ENCODE measurements at regions not wholly inside any gene's neighbourhood (a gene's known extent, or its start where the extent isn't known, plus 50 kb on each side); places are given as distances from the start of the nearest gene placed in this dataset.

DNA sequence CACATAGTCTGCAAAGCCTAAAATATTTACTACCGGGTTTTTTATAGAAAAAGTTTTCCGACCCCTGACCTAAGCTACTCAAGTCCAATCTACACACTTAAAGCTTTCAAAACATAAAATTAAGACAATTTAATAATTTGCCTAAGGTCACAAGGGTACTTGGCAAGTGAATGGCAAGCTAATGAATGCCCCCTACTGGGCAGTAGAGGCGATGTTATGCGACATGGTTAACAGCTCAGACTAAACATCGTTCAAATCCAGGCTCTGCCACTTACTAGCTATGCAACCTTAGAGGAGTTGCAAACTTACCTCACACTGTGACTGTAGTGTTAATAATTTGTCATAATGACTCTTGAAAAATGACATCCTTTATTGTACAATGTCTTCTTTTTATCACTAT, 317.2 kb upstream of the NFIA start:
- H3K36me3 ChIP-seq = no peaks in the 10 kb centered on the region
- no peaks in the 10 kb centered on the region for H3K27me3 ChIP-seq
- H3K9me3 ChIP-seq = no peaks in the 10 kb centered on the region
- DNase-seq = no peak
- H3K4me3 ChIP-seq = no peak overlapping the region
- no peaks in the 10 kb centered on the region for H3K4me1 ChIP-seq
- TF ChIP-seq POLR2A (IDR thresholded peaks at IDR 0.05) = no peak
- TF ChIP-seq, protein P1, sequence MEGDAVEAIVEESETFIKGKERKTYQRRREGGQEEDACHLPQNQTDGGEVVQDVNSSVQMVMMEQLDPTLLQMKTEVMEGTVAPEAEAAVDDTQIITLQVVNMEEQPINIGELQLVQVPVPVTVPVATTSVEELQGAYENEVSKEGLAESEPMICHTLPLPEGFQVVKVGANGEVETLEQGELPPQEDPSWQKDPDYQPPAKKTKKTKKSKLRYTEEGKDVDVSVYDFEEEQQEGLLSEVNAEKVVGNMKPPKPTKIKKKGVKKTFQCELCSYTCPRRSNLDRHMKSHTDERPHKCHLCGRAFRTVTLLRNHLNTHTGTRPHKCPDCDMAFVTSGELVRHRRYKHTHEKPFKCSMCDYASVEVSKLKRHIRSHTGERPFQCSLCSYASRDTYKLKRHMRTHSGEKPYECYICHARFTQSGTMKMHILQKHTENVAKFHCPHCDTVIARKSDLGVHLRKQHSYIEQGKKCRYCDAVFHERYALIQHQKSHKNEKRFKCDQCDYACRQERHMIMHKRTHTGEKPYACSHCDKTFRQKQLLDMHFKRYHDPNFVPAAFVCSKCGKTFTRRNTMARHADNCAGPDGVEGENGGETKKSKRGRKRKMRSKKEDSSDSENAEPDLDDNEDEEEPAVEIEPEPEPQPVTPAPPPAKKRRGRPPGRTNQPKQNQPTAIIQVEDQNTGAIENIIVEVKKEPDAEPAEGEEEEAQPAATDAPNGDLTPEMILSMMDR (IDR thresholded peaks at IDR 0.05) = no peak
- intact Hi-C loops (cut with DNase I; ENCODE audit: low total_unique reads) = no loop called here
- no peak overlapping the region for H3K27ac ChIP-seq

DNA sequence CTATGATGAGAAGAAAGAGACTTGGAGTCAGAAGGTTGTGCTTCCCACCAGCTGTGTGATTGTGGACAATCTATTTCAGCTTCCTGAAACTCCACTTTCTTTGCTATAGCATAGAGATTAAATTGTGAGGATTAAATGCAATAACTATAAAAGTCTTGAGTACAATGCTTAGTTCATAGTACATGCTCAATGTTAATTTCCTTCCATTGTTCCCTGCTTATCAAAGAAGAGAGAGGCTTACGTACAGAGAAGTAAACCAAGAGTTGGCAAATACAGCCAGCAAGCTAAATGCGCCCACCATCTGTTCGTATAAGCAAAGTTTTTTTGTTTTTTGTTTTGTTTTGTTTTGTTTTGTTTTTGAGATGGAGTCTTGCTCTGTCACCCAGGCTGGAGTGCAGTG, 317.9 kb upstream of the NFIA start:
- no peak overlapping the region for H3K27ac ChIP-seq
- no peaks in the 10 kb centered on the region for H3K4me1 ChIP-seq
- no peaks in the 10 kb centered on the region for H3K36me3 ChIP-seq
- intact Hi-C loops (cut with DNase I; ENCODE audit: low total_unique reads) = no loop called here
- TF ChIP-seq POLR2A (IDR thresholded peaks at IDR 0.05) = no peak
- TF ChIP-seq, protein P1 (IDR thresholded peaks at IDR 0.05) = no peak
- no peak for DNase-seq
- no peak overlapping the region for H3K4me3 ChIP-seq
- H3K27me3 ChIP-seq = no peaks in the 10 kb centered on the region
- H3K9me3 ChIP-seq = no peaks in the 10 kb centered on the region

DNA sequence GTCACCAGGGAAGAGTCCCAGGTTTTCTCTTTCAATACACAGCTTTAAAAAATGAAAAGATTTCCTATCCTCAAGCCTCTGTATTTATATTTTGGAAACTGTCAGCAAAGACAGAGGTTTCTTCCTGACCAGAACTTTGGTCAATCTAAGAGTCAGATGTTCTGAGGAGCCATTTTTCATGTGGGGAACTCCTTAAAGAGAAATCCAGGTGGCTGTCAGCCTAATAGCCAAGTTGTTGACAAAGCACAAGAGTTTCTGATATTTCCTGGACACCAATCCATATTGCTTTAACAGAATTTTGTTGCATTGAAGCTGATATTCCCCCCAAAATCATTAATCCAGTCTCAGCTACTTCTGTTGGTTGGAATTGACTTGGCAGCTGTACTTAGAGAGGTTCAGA, 318.6 kb upstream of the NFIA start:
- no peaks in the 10 kb centered on the region for H3K27me3 ChIP-seq
- no peak overlapping the region for H3K27ac ChIP-seq
- no peaks in the 10 kb centered on the region for H3K9me3 ChIP-seq
- DNase-seq = no peak
- H3K36me3 ChIP-seq = no peaks in the 10 kb centered on the region
- no peak for TF ChIP-seq POLR2A (IDR thresholded peaks at IDR 0.05)
- TF ChIP-seq, protein P1 (IDR thresholded peaks at IDR 0.05) = no peak
- H3K4me1 ChIP-seq = no peaks in the 10 kb centered on the region
- no peak overlapping the region for H3K4me3 ChIP-seq
- intact Hi-C loops (cut with DNase I; ENCODE audit: low total_unique reads) = no loop called here

DNA sequence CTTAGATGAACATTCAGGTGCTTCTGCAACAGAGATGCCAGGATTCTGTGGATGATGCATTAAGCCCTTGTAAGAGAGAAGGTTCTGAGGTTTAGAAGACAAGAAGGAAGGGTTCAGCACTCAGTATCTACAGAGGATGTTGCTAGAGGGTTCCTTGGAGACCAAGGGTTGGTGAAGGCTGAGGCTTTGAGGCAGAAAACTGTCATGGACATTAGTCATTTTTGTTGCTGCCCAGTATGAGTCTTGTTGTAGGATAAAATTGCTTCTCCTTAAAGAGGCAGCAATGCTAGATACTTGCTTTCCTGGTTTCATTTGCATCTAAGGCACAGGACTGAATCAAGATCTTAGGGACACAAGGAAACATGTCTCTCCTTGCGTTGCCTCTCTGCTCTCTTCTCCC, 319.4 kb upstream of the NFIA start:
- Histone ChIP-seq H3K36me3 (no peaks in the 10 kb centered on the region), H3K4me1 (no peaks in the 10 kb centered on the region), H3K4me3 (no peak overlapping the region), H3K27me3 (no peaks in the 10 kb centered on the region), H3K9me3 (no peaks in the 10 kb centered on the region), H3K27ac (no peak overlapping the region)
- intact Hi-C loops (cut with DNase I; ENCODE audit: low total_unique reads) = no loop called here
- DNase-seq = no peak
- no peak for TF ChIP-seq POLR2A (IDR thresholded peaks at IDR 0.05)

DNA sequence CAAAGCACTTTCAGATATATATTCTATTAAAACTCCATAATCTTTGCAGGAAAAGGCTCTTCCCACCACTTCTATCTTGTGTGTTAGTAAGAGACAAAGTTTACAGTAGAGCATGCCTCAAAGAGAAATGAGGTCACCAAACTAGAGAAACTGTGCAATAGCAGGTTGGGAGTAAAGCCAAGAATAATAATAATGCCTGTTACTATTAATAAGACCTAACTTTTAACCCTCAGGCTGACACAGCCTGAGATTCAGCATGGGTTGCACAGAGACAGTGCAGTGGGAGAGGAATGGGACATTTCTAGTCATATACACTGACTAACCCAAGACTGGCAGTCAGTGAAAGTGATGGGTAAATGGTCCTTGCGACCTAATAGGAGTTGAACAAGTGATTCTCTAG, 320.2 kb upstream of the NFIA start:
- no peaks in the 10 kb centered on the region for H3K36me3 ChIP-seq
- H3K27me3 ChIP-seq = no peaks in the 10 kb centered on the region
- H3K4me1 ChIP-seq = no peaks in the 10 kb centered on the region
- DNase-seq = no peak
- H3K27ac ChIP-seq = no peak overlapping the region
- no peaks in the 10 kb centered on the region for H3K9me3 ChIP-seq
- H3K4me3 ChIP-seq = no peak overlapping the region
- TF ChIP-seq, protein P1 (IDR thresholded peaks at IDR 0.05) = no peak
- no peak for TF ChIP-seq POLR2A (IDR thresholded peaks at IDR 0.05)
- intact Hi-C loops (cut with DNase I; ENCODE audit: low total_unique reads) = no loop called here

DNA sequence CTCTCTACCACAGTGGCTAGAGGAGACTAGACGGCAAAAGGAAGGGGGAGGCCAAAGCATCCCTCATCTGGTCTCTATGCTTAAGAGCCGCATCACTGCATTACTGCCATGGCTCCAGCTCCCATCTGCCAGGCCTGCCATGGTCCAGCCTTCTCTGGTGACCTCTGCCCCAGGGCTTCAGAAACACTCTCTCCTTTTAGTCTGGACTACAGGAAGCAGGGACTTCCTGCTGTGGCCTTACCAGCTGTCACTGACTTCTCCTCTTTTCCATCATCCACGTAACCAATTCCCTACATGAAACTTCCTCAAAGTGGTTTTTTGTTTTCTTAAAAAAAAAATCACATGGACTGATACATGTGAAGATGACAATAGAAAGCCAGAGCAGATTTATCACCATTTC, 323.1 kb upstream of the NFIA start:
- H3K4me1 ChIP-seq = no peaks in the 10 kb centered on the region
- intact Hi-C loops (cut with DNase I; ENCODE audit: low total_unique reads) = no loop called here
- H3K4me3 ChIP-seq = no peak overlapping the region
- TF ChIP-seq, protein P1 (IDR thresholded peaks at IDR 0.05) = no peak
- H3K27ac ChIP-seq = no peak overlapping the region
- H3K27me3 ChIP-seq = no peaks in the 10 kb centered on the region
- H3K36me3 ChIP-seq = no peaks in the 10 kb centered on the region
- no peaks in the 10 kb centered on the region for H3K9me3 ChIP-seq
- no peak for DNase-seq
